GM18907 (cell line): ENCODE measurements at regions not wholly inside any gene's neighbourhood (a gene's known extent, or its start where the extent isn't known, plus 50 kb on each side); places are given as distances from the start of the nearest gene placed in this dataset.

Source experiments
- ATAC-seq: cut with Tn5 transposase; IDR thresholded peaks from one replicate; pipeline ENCODE4 v1.9.1; 2021; ENCODE audit warnings: mild to moderate bottlenecking, moderate library complexity; ENCODE audit not compliant: unreplicated experiment

GRCh38 chr19:31596751-31597150 is 247.5 kb upstream of the TSHZ3 start:
- no peak for ATAC-seq

GRCh38 chr19:31597616-31598015 is 248.4 kb upstream of the TSHZ3 start:
- ATAC-seq, result no peak

GRCh38 chr19:31598730-31599238 is 249.5 kb upstream of the TSHZ3 start:
- no peak for ATAC-seq

- ATAC-seq, result no peak
Measured at GRCh38 chr19:31600731-31601295, 251.6 kb upstream of the TSHZ3 start.

GRCh38 chr19:31601855-31602254 is 252.6 kb upstream of the TSHZ3 start:
- ATAC-seq, result no peak

- ATAC-seq, result no peak
Measured at GRCh38 chr19:31602548-31602947, 253.3 kb upstream of the TSHZ3 start.

- ATAC-seq, result no peak
Measured at GRCh38 chr19:31604493-31605040, 255.3 kb upstream of the TSHZ3 start.

GRCh38 chr19:31610018-31610417 is 260.8 kb upstream of the TSHZ3 start:
- ATAC-seq, result no peak

GRCh38 chr19:31611046-31611877 is 262.0 kb upstream of the TSHZ3 start:
- no peak for ATAC-seq

- ATAC-seq, result no peak
Measured at GRCh38 chr19:31612873-31613272, 263.6 kb upstream of the TSHZ3 start.

- no peak for ATAC-seq
Measured at GRCh38 chr19:31613683-31614219, 264.5 kb upstream of the TSHZ3 start.

- ATAC-seq, result no peak
Measured at GRCh38 chr19:31616031-31616430, 266.8 kb upstream of the TSHZ3 start.

- no peak for ATAC-seq
Measured at GRCh38 chr19:31617010-31617585, 267.9 kb upstream of the TSHZ3 start.

- ATAC-seq, result no peak
Measured at GRCh38 chr19:31625056-31625455, 275.8 kb upstream of the TSHZ3 start.

GRCh38 chr19:31625575-31625974 is 276.3 kb upstream of the TSHZ3 start:
- ATAC-seq, result no peak

GRCh38 chr19:31626941-31627340 is 277.7 kb upstream of the TSHZ3 start:
- ATAC-seq, result no peak

- no peak for ATAC-seq
Measured at GRCh38 chr19:31627620-31628365, 278.6 kb upstream of the TSHZ3 start.

GRCh38 chr19:31629579-31630363 is 280.5 kb upstream of the TSHZ3 start:
- ATAC-seq, result no peak

GRCh38 chr19:31633014-31633413 is 283.8 kb upstream of the TSHZ3 start:
- no peak for ATAC-seq

GRCh38 chr19:31639306-31639705 is 290.1 kb upstream of the TSHZ3 start:
- no peak for ATAC-seq
